ENCODE measurements at regions not wholly inside any gene's neighbourhood (a gene's known extent, or its start where the extent isn't known, plus 50 kb on each side); places are given as distances from the start of the nearest gene placed in this dataset.
"Not testable (repeated sequence)": the region's sequence is repeated elsewhere in the genome, so short reads cannot be mapped to it uniquely, and the experiment has no call there.

- ATAC-seq, H3K4me1 Mint-ChIP-seq, H3K27ac Mint-ChIP-seq, H3K4me3 Mint-ChIP-seq, POLR2A ChIA-PET, H3K36me3 Mint-ChIP-seq, DNase-seq, H3K27me3 Mint-ChIP-seq: not testable (repeated sequence)
- peaks cover 6 to 35% (median 17%) of the 10 kb centered on the region in 9 donors for H3K9me3 Mint-ChIP-seq
Observed at GRCh38 chr5:104831515-104831914, 1268.9 kb upstream of the NUDT12 start.

DNA sequence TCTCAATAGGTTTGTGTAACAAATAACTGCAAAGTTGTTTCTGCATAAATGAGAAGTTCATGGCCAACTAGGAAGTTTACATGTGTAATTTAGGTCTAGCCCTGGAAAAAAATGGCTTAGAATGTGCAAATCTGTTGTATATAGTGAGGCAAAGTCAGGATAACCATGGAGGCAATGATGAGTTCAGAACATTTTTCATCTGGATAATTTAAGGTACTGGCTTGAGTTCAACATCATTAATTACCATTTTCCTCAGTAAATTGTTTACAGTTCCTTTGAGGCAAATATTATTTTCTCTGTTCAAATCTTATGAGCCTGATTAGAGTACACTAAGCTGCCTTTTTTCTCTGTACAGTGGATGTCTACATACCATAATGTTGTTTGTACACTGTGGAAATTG lies 1259.0 kb upstream of the NUDT12 start:
- POLR2A ChIA-PET = no interaction called here
- no peak for DNase-seq
- ATAC-seq = no peak
- no peaks in the 10 kb centered on the region for H3K36me3 Mint-ChIP-seq
- H3K27ac Mint-ChIP-seq = no peak overlapping the region
- H3K4me1 Mint-ChIP-seq = no peaks in the 10 kb centered on the region
- H3K9me3 Mint-ChIP-seq = peaks cover 0 to 16% (median 5%) of the 10 kb centered on the region in 9 donors
- no peaks in the 10 kb centered on the region for H3K27me3 Mint-ChIP-seq
- no peak overlapping the region for H3K4me3 Mint-ChIP-seq

DNA sequence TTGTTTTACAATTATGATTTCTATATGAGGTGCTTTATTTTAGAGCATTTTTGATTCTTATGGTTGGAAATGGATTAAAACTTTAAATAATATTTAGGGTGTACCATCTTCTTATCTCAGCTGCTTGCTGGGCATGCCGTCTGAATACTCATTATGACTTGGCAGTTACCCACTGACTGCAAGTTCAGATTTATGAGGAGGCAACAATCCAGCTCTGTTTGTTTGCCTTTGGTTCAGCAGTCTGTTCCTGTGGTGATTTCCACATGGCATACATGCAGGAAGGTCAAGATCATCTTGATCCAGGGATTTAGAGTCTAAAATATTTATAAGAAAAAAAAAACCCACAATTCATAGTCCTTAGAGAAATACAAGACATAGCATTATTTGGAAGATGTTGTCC lies 1254.5 kb upstream of the NUDT12 start:
- no peak for DNase-seq
- Mint-ChIP-seq H3K27ac (no peak overlapping the region), H3K9me3 (peaks cover 0 to 14% (median 4%) of the 10 kb centered on the region in 9 donors), H3K27me3 (no peaks in the 10 kb centered on the region), H3K4me3 (no peak overlapping the region), H3K4me1 (no peaks in the 10 kb centered on the region), H3K36me3 (no peaks in the 10 kb centered on the region)
- POLR2A ChIA-PET = no interaction called here
- no peak for ATAC-seq

- no peaks in the 10 kb centered on the region for H3K4me1 Mint-ChIP-seq
- H3K36me3 Mint-ChIP-seq = no peaks in the 10 kb centered on the region
- no peak for DNase-seq
- H3K27ac Mint-ChIP-seq = no peak overlapping the region
- no peak overlapping the region for H3K4me3 Mint-ChIP-seq
- ATAC-seq = no peak
- H3K27me3 Mint-ChIP-seq = no peaks in the 10 kb centered on the region
- peaks cover 1 to 17% (median 8%) of the 10 kb centered on the region in 9 donors for H3K9me3 Mint-ChIP-seq
- POLR2A ChIA-PET = no interaction called here
Observed at GRCh38 chr5:104815212-104815611, 1252.6 kb upstream of the NUDT12 start.

- POLR2A ChIA-PET = no interaction called here
- no peaks in the 10 kb centered on the region for H3K4me1 Mint-ChIP-seq
- no peaks in the 10 kb centered on the region for H3K36me3 Mint-ChIP-seq
- H3K27ac Mint-ChIP-seq = no peak overlapping the region
- no peak for DNase-seq
- H3K9me3 Mint-ChIP-seq = peaks cover 0 to 25% (median 3%) of the 10 kb centered on the region in 9 donors
- no peak for ATAC-seq
- H3K27me3 Mint-ChIP-seq = no peaks in the 10 kb centered on the region
- H3K4me3 Mint-ChIP-seq = no peak overlapping the region
Observed at GRCh38 chr5:104800440-104801048, 1238.0 kb upstream of the NUDT12 start.

GRCh38 chr5:104793755-104794080 lies 1231.1 kb upstream of the NUDT12 start:
- Mint-ChIP-seq H3K4me3 (no peak overlapping the region), H3K9me3 (peaks cover 0 to 7% (median 0%) of the 10 kb centered on the region in 9 donors), H3K27me3 (no peaks in the 10 kb centered on the region), H3K4me1 (no peaks in the 10 kb centered on the region), H3K36me3 (no peaks in the 10 kb centered on the region), H3K27ac (no peak overlapping the region)
- POLR2A ChIA-PET = no interaction called here
- ATAC-seq (no peak), DNase-seq (no peak)

DNA sequence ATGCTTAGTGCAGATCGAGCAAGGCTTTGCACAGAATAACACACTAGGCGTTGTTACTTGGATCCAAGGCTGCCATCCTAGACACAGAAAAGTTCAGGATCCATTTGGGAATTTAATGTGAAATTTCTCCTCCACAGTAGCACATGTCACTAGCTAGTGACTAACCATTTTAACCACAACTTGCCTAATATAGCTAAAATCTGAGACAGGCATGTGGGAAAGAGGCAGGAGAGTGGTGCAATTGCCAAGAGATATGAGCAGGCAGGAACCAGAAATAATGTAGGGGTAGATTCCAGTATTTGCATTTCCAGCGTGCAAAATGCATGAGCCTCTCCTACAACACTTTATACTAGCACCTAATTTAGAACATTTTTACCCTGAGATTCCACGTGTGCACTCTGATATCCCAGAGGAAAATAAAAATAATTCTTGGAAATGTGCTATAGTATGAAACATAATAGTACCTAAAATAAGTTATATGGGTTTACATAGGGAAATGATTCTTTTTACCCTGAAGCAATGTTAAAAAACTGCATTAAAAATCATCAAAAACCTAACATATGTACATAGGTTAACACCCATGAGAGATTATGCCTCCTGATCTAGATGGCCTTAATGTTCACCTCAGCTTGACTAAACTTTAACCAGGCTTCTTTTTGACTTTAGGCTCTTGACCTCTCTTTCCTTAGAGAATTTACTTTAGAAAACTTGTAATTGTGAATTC lies 1230.6 kb upstream of the NUDT12 start:
- no peaks in the 10 kb centered on the region for H3K4me1 Mint-ChIP-seq
- no peak for DNase-seq
- POLR2A ChIA-PET = no interaction called here
- H3K36me3 Mint-ChIP-seq = no peaks in the 10 kb centered on the region
- peaks cover 0 to 7% (median 0%) of the 10 kb centered on the region in 9 donors for H3K9me3 Mint-ChIP-seq
- no peak overlapping the region for H3K27ac Mint-ChIP-seq
- no peak for ATAC-seq
- H3K4me3 Mint-ChIP-seq = no peak overlapping the region
- H3K27me3 Mint-ChIP-seq = no peaks in the 10 kb centered on the region

DNA sequence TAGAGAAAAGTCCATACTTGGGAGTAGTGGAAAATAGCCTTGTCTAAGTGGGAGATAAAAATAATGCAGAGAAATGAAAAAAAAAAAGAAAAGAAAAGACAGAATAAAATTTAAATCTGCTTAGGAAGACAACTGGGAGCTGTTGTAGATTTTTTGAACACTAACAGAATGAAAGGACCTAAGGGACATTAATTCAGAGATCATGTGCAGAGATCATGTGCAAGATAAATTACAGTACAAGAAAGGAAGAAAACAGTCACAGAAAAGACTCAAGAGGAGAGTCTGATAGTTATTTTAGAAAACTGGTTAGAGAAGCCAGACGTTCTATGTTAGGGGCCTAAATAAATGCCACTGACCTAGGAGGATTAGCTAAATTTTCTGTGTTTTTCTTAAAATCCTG lies 1226.8 kb upstream of the NUDT12 start:
- Mint-ChIP-seq H3K36me3 (no peaks in the 10 kb centered on the region), H3K4me1 (no peaks in the 10 kb centered on the region), H3K27me3 (no peaks in the 10 kb centered on the region), H3K27ac (no peak overlapping the region), H3K4me3 (no peak overlapping the region), H3K9me3 (peaks cover 3 to 26% (median 10%) of the 10 kb centered on the region in 9 donors)
- ATAC-seq = no peak
- no peak for DNase-seq
- POLR2A ChIA-PET = no interaction called here

GRCh38 chr5:104785097-104785496 lies 1222.5 kb upstream of the NUDT12 start:
- H3K36me3 Mint-ChIP-seq = no peaks in the 10 kb centered on the region
- H3K4me1 Mint-ChIP-seq = no peaks in the 10 kb centered on the region
- H3K27me3 Mint-ChIP-seq = no peaks in the 10 kb centered on the region

DNA sequence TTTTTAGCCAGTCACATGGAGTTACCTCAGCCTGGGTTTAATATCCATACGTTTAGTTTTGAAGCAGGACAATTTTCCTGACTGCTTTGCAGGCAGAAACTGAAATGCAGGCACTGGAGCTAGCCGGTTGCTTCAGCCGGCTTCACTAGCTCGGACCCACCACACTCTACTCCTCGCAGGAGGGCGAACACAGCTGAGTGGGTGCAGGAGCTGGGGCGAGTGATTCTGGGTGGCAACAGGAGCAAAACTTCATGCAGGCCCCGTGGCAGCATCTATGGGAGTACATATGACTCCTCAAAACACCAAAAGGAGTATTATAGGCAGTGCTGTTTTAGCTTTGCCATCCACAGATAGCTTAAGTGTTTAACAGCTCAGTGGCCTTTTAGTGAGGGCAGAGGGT lies 1211.8 kb upstream of the NUDT12 start:
- H3K27ac Mint-ChIP-seq = no peak overlapping the region
- H3K27me3 Mint-ChIP-seq = no peaks in the 10 kb centered on the region
- DNase-seq (no peak), ATAC-seq (no peak)
- H3K36me3 Mint-ChIP-seq = no peaks in the 10 kb centered on the region
- peaks cover 0 to 6% (median 2%) of the 10 kb centered on the region in 9 donors for H3K9me3 Mint-ChIP-seq
- no peaks in the 10 kb centered on the region for H3K4me1 Mint-ChIP-seq
- POLR2A ChIA-PET = no interaction called here
- no peak overlapping the region for H3K4me3 Mint-ChIP-seq

More at GRCh38 chr5:104785097-104785496, 1222.5 kb upstream of the NUDT12 start:
- no peak for ATAC-seq
- no peak overlapping the region for H3K4me3 Mint-ChIP-seq
- H3K9me3 Mint-ChIP-seq = peaks cover 3 to 33% (median 18%) of the 10 kb centered on the region in 9 donors
- POLR2A ChIA-PET = no interaction called here
- no peak overlapping the region for H3K27ac Mint-ChIP-seq
- DNase-seq = no peak

DNA sequence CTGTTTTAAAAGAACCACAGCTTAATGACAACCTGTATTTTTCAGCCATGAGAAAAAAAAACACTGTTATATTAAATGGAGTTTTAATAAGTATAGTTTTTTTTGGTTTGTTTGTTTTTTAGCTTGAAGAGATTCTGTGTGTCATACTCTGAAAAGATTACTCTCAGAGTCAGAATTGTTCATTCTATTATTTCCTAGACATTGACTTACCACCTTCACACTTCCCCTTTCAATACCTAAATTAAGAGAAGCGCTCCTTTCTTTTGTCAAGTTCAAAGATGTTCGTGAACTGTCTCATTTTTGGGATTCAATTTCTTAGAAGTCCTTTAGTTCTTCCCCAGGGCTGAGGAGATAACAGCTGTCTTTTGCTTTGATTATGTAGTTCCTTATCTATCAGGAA lies 1201.6 kb upstream of the NUDT12 start:
- no peak overlapping the region for H3K27ac Mint-ChIP-seq
- ATAC-seq (no peak), DNase-seq (no peak)
- H3K9me3 Mint-ChIP-seq = peaks cover 0 to 20% (median 5%) of the 10 kb centered on the region in 9 donors
- POLR2A ChIA-PET = no interaction called here
- H3K4me3 Mint-ChIP-seq = no peak overlapping the region
- no peaks in the 10 kb centered on the region for H3K36me3 Mint-ChIP-seq
- H3K27me3 Mint-ChIP-seq = no peaks in the 10 kb centered on the region
- no peaks in the 10 kb centered on the region for H3K4me1 Mint-ChIP-seq

DNA sequence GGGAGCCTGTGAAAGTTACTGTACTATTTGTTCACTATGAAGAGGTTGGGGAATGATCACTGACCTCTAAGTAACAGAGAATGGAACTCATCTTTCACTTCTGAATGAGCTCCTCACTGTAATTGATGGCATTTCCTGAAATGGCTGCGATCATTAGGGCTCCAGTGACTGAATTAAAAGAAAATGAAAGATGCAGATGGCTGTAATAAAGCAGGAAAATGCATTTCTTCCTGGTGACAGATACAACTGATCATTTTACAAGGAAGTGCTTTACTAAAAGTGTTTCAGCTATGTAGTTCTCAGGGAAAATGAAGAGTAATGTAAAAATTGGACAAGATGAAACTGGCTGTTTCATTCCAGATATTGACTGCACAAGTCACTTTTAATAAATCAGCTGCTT lies 1200.6 kb upstream of the NUDT12 start:
- Mint-ChIP-seq H3K9me3 (peaks cover 0 to 20% (median 9%) of the 10 kb centered on the region in 9 donors), H3K4me3 (no peak overlapping the region), H3K27me3 (no peaks in the 10 kb centered on the region), H3K27ac (no peak overlapping the region), H3K36me3 (no peaks in the 10 kb centered on the region), H3K4me1 (no peaks in the 10 kb centered on the region)
- ATAC-seq (no peak), DNase-seq (no peak)
- POLR2A ChIA-PET = no interaction called here

DNA sequence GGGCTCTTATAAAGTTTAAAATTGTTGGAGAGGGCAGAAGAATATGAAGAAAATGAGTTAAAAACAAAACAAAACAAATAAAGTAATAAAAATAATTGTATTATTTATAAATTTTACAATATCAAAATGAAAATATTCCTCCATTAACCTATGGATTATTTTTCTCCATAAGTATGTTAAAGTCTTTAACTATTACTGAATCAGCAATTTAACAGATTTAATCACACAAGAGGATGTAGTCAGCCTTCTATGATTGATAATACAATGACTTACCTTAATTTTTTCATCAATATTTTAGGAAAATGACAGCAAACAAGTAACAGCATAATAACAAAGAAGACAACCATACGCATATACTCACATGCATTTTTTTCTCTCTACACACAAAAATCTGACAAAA lies 1195.3 kb upstream of the NUDT12 start:
- no peak overlapping the region for H3K27ac Mint-ChIP-seq

GRCh38 chr5:104755806-104756205 lies 1193.2 kb upstream of the NUDT12 start:
- DNase-seq (no peak), ATAC-seq (no peak)
- POLR2A ChIA-PET = no interaction called here
- no peaks in the 10 kb centered on the region for H3K4me1 Mint-ChIP-seq
- H3K4me3 Mint-ChIP-seq = no peak overlapping the region
- H3K9me3 Mint-ChIP-seq = peaks cover 0 to 19% (median 5%) of the 10 kb centered on the region in 9 donors
- no peaks in the 10 kb centered on the region for H3K27me3 Mint-ChIP-seq
- no peak overlapping the region for H3K27ac Mint-ChIP-seq
- H3K36me3 Mint-ChIP-seq = no peaks in the 10 kb centered on the region

More for the DNA sequence above, 1195.3 kb upstream of the NUDT12 start:
- Mint-ChIP-seq H3K36me3 (no peaks in the 10 kb centered on the region), H3K4me1 (no peaks in the 10 kb centered on the region), H3K27me3 (no peaks in the 10 kb centered on the region), H3K4me3 (no peak overlapping the region), H3K9me3 (peaks cover 0 to 13% (median 5%) of the 10 kb centered on the region in 9 donors)
- DNase-seq (no peak), ATAC-seq (no peak)
- POLR2A ChIA-PET = no interaction called here

All from naive thymus-derived CD8-positive, alpha-beta T cell (primary cell).